ENCODE measurements at regions not wholly inside any gene's neighbourhood (a gene's known extent, or its start where the extent isn't known, plus 50 kb on each side); places are given as distances from the start of the nearest gene placed in this dataset.

DNA sequence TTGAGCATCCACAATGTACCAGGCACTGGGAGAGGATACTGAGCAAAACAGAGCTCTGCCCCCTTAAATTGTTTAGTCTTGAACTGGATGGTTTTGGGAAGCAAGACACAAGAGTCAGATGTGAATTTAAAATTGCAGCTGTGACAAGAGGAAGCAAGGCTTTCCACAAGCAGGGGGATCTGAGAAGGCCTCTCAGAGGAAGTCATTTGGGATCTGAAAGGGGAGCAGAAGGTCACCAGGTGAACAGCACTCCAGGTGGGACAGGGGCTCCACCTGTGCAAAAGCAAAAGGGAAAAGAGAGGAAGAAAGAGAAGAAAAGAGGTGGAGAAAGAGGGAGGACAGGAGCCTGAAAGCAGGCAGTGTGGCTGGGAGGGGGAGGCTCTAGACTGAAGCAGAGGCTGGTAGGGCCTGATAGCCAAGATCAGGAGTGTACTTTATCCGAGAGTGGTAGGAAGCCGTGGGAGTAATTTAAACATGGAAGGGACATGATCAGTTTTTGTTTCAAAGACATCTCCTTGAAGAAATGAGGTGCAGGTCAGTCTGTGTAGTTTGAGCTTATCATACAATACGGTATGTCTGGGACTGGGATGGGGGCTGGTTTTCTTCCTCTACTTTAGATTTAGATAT lies 76.1 kb upstream of the DUSP5 start:
- ChIA-PET CTCF (ENCODE audit: partially characterized antibody) (interaction anchor here (1.2 to 1.6 kb wide), 2 partner anchors 10 to 77 kb away, joined by 3 to 5 read pairs; no protein-coding TSS in a partner anchor), POLR2A (ENCODE audit: partially characterized antibody) (interaction anchor here (1.3 kb wide), 1 partner anchor 20 kb away, joined by 4 read pairs; no protein-coding TSS in a partner anchor)
- Mint-ChIP-seq H3K9me3 (no peaks in the 10 kb centered on the region), H3K36me3 (no peaks in the 10 kb centered on the region), H3K4me3 (peak overlapping the region in 2 of 8 donors; percentile 5 to 23), H3K27ac (peak overlapping the region in 5 of 7 donors; percentile 31 to 71 (median 65)), H3K4me1 (peaks cover 21 to 36% (median 30%) of the 10 kb centered on the region in 4 donors), H3K27me3 (no peaks in the 10 kb centered on the region)
- Histone ChIP-seq H3K4me3 (ENCODE audit: low read length in 2 of 2) (no peak overlapping the region), H3K36me3 (ENCODE audit: insufficient read depth, low read length) (no peaks in the 10 kb centered on the region), H3K27me3 (ENCODE audit: insufficient read depth, low read length) (no peaks in the 10 kb centered on the region), H3K27ac (ENCODE audit: low read depth, low read length) (no peak overlapping the region), H3K9me3 (ENCODE audit: control insufficient read depth in 1 of 2, low read length in 2 of 2) (no peaks in the 10 kb centered on the region), H3K4me1 (ENCODE audit: insufficient read depth, low read length) (peaks cover 32% of the 10 kb centered on the region)
- intact Hi-C loops (cut with micrococcal nuclease): no loop called here
- no peak for DNase-seq

DNA sequence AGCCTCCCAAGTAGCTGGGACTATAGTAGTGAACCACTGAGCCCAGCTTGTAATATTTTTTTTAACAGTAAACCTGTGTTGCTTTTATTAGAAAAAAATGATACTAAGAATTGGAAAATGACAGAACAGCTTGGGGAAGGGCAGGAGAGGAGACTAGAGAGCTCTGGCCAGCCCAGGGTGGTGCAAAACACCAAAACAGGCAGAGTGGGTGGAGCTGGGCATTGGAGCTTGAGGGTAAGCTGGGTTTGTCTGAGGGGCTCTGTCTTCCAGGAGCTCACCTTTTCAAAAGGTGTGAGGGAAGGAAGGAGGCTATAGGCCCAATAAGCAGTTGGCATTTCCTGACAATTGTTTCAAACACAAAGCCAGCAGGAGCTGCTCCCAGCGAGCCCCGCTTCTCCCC lies 75.2 kb upstream of the DUSP5 start:
- Mint-ChIP-seq H3K27ac (no peak overlapping the region), H3K4me1 (peaks cover 21 to 36% (median 30%) of the 10 kb centered on the region in 4 donors), H3K9me3 (no peaks in the 10 kb centered on the region), H3K4me3 (no peak overlapping the region), H3K27me3 (no peaks in the 10 kb centered on the region), H3K36me3 (no peaks in the 10 kb centered on the region)
- ChIA-PET CTCF (ENCODE audit: partially characterized antibody) (interaction anchor here (0.7 to 1.6 kb wide), 3 partner anchors 11 to 76 kb away, joined by 3 to 5 read pairs (median 3); no protein-coding TSS in a partner anchor), POLR2A (ENCODE audit: partially characterized antibody) (no interaction called here)
- peaks cover 27% of the 10 kb centered on the region for H3K4me1 ChIP-seq (ENCODE audit: insufficient read depth, low read length)
- DNase-seq: no peak
- no peaks in the 10 kb centered on the region for H3K27me3 ChIP-seq (ENCODE audit: insufficient read depth, low read length)
- H3K4me3 ChIP-seq (ENCODE audit: low read length in 2 of 2): no peak overlapping the region
- no peak overlapping the region for H3K27ac ChIP-seq (ENCODE audit: low read depth, low read length)
- no peaks in the 10 kb centered on the region for H3K36me3 ChIP-seq (ENCODE audit: insufficient read depth, low read length)
- intact Hi-C loops (cut with micrococcal nuclease): no loop called here
- H3K9me3 ChIP-seq (ENCODE audit: control insufficient read depth in 1 of 2, low read length in 2 of 2): no peaks in the 10 kb centered on the region

DNA sequence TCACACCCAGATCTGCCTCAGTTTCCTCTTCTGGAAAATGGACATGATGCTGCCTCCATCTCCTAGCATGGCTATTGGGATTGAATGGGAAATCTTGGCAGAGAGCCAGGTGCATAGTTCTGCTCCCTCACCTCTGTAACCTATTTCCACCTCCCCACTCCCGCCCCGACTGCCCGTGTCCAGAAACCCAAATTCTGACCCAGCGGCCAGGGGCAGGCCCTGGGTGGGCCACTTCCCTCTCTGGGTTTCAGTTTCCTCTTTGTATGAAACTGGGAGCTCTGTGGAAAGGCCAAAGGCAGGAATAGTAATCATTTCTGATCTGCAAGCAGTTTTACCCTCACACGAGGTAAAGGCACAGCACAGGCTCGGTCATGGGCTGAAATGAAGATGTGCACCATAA lies 74.1 kb upstream of the DUSP5 start:
- H3K4me1 ChIP-seq (ENCODE audit: insufficient read depth, low read length): peaks cover 27% of the 10 kb centered on the region
- POLR2A ChIA-PET (ENCODE audit: partially characterized antibody): no interaction called here
- H3K4me1 Mint-ChIP-seq: peaks cover 21 to 36% (median 30%) of the 10 kb centered on the region in 4 donors

DNA sequence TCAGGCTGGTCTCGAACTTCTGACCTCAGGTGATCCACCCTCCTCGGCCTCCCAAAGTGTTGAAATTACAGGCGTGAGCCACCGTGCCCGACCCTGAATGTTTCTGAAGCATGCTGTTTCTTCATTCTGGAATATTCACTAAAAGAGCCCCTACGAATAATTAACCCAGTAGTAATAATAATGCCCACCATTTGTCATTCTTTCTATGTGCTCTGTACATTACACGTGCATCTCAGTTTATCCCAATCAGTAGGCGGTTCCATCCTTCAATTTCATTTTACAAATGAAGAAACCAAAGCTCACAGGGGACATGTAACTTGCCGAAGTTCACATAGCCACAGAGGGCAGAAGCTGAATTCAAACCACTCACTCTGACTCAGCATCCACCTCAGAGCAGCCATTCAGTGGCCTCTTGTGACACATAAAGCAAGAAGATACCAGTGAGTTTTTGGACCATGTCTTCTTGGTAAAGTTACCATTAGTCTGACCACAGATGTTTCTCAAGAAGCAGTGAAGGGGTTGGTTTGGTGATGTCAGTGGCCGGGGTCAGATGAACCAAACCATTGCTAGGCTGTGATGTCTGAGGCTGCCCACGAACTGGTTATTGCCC lies 71.9 kb upstream of the DUSP5 start:
- peaks cover 9% of the 10 kb centered on the region for H3K4me1 ChIP-seq (ENCODE audit: insufficient read depth, low read length)
- no peak for DNase-seq
- ChIA-PET POLR2A (ENCODE audit: partially characterized antibody) (no interaction called here), CTCF (ENCODE audit: partially characterized antibody) (no interaction called here)
- Mint-ChIP-seq H3K36me3 (no peaks in the 10 kb centered on the region), H3K27me3 (no peaks in the 10 kb centered on the region), H3K9me3 (no peaks in the 10 kb centered on the region), H3K4me1 (peaks cover 10 to 20% (median 13%) of the 10 kb centered on the region in 4 donors), H3K27ac (no peak overlapping the region), H3K4me3 (no peak overlapping the region)
- H3K36me3 ChIP-seq (ENCODE audit: insufficient read depth, low read length): no peaks in the 10 kb centered on the region
- no peaks in the 10 kb centered on the region for H3K9me3 ChIP-seq (ENCODE audit: control insufficient read depth in 1 of 2, low read length in 2 of 2)
- intact Hi-C loops (cut with micrococcal nuclease): no loop called here
- no peak overlapping the region for H3K27ac ChIP-seq (ENCODE audit: low read depth, low read length)
- no peak overlapping the region for H3K4me3 ChIP-seq (ENCODE audit: low read length in 2 of 2)
- H3K27me3 ChIP-seq (ENCODE audit: insufficient read depth, low read length): no peaks in the 10 kb centered on the region

More for the DNA sequence above, 74.1 kb upstream of the DUSP5 start:
- Mint-ChIP-seq H3K27me3 (no peaks in the 10 kb centered on the region), H3K27ac (no peak overlapping the region), H3K4me3 (no peak overlapping the region), H3K36me3 (no peaks in the 10 kb centered on the region), H3K9me3 (no peaks in the 10 kb centered on the region)
- no peak for DNase-seq
- H3K27me3 ChIP-seq (ENCODE audit: insufficient read depth, low read length): no peaks in the 10 kb centered on the region
- no peak overlapping the region for H3K4me3 ChIP-seq (ENCODE audit: low read length in 2 of 2)
- intact Hi-C loops (cut with micrococcal nuclease): no loop called here
- CTCF ChIA-PET (ENCODE audit: partially characterized antibody): no interaction called here
- H3K9me3 ChIP-seq (ENCODE audit: control insufficient read depth in 1 of 2, low read length in 2 of 2): no peaks in the 10 kb centered on the region
- H3K27ac ChIP-seq (ENCODE audit: low read depth, low read length): no peak overlapping the region
- no peaks in the 10 kb centered on the region for H3K36me3 ChIP-seq (ENCODE audit: insufficient read depth, low read length)

DNA sequence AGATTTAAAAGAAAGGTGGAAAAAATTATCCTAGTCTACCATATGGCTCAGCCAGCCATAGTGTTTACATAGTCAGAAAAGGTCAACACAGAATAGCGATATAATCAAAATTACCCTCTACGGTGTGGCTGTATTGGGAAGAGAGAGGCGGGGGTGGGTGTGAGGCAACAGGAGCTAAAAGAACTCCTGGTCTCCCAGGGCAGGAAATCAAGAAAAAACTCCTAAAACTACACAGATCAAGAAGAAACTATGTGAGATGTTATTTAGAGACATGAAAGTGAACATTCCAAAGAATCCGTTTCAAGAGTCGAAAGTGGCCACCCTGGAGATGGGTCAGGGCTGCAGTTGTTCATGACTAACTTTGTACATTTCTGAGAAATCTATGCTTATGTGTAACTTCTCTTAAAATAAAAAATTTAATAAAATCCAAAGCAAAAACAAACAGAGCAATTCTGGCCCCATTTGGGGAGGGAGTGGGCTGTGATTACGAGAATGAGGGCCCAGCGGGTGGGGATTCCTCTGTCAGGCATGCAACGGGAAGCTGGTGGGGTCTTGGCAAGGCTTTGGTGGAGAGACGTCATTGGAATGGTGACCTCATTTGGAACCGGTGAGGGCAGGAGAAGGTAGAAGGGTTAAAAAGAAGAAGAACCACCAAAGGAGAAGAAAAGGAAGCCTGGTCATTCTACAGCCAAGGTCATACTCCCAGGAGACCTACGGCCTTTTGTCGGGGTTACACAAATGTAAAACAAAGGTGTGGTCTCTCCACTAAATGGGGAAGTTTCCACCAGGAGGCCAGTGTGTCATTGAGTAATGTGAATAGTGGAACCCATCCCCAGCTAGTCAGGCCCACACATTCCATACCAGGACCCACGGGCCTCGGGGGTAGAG lies 71.2 kb upstream of the DUSP5 start:
- ChIA-PET POLR2A (ENCODE audit: partially characterized antibody) (no interaction called here), CTCF (ENCODE audit: partially characterized antibody) (no interaction called here)
- no peaks in the 10 kb centered on the region for H3K36me3 ChIP-seq (ENCODE audit: insufficient read depth, low read length)
- H3K9me3 Mint-ChIP-seq: no peaks in the 10 kb centered on the region
- no peaks in the 10 kb centered on the region for H3K9me3 ChIP-seq (ENCODE audit: control insufficient read depth in 1 of 2, low read length in 2 of 2)
- no peak overlapping the region for H3K27ac ChIP-seq (ENCODE audit: low read depth, low read length)
- H3K4me3 Mint-ChIP-seq: peak overlapping the region in 1 of 8 donors; percentile 44
- intact Hi-C loops (cut with micrococcal nuclease): no loop called here
- peaks cover 3 to 12% (median 6%) of the 10 kb centered on the region in 4 donors for H3K4me1 Mint-ChIP-seq
- no peaks in the 10 kb centered on the region for H3K27me3 Mint-ChIP-seq
- H3K36me3 Mint-ChIP-seq: no peaks in the 10 kb centered on the region
- H3K27ac Mint-ChIP-seq: no peak overlapping the region
- peaks cover 2% of the 10 kb centered on the region for H3K4me1 ChIP-seq (ENCODE audit: insufficient read depth, low read length)
- no peaks in the 10 kb centered on the region for H3K27me3 ChIP-seq (ENCODE audit: insufficient read depth, low read length)
- DNase-seq: no peak
- no peak overlapping the region for H3K4me3 ChIP-seq (ENCODE audit: low read length in 2 of 2)

DNA sequence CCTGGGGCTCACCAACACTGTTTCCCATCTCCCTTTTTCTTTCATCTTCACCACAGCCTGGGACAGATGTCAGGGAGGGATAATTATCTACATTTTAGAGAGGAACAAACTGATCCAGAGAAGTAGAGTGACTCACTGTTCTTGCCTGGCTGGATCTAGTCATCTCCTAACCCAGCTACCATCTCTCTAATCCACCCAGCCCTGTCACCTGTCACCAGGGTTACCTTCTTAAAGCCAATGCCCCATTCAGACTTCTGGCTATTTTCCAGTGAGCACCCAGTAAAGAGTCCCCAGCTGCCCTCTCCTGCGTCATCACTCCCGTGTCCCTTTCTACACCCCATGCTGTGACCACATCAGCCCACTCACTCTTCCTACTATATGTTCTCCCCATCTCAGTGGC lies 68.4 kb upstream of the DUSP5 start:
- H3K27me3 ChIP-seq (ENCODE audit: insufficient read depth, low read length): no peaks in the 10 kb centered on the region
- peaks cover 0 to 6% (median 0%) of the 10 kb centered on the region in 8 donors for H3K9me3 Mint-ChIP-seq
- H3K36me3 ChIP-seq (ENCODE audit: insufficient read depth, low read length): no peaks in the 10 kb centered on the region
- no peaks in the 10 kb centered on the region for H3K27me3 Mint-ChIP-seq
- H3K4me1 Mint-ChIP-seq: peaks cover 5 to 12% (median 7%) of the 10 kb centered on the region in 4 donors
- no peaks in the 10 kb centered on the region for H3K36me3 Mint-ChIP-seq
- H3K27ac Mint-ChIP-seq: peak overlapping the region in 3 of 7 donors; percentile 23 to 73 (median 26)
- H3K4me3 ChIP-seq (ENCODE audit: low read length in 2 of 2): no peak overlapping the region
- ChIA-PET CTCF (ENCODE audit: partially characterized antibody) (interaction anchor here (1.6 kb wide), 1 partner anchor 243 kb away, joined by 4 read pairs; no protein-coding TSS in a partner anchor), POLR2A (ENCODE audit: partially characterized antibody) (no interaction called here)
- no peaks in the 10 kb centered on the region for H3K9me3 ChIP-seq (ENCODE audit: control insufficient read depth in 1 of 2, low read length in 2 of 2)
- H3K4me1 ChIP-seq (ENCODE audit: insufficient read depth, low read length): peaks cover 4% of the 10 kb centered on the region
- no peak for DNase-seq
- no peak overlapping the region for H3K4me3 Mint-ChIP-seq
- no peak overlapping the region for H3K27ac ChIP-seq (ENCODE audit: low read depth, low read length)
- intact Hi-C loops (cut with micrococcal nuclease): no loop called here
